ENCODE measurements at regions not wholly inside any gene's neighbourhood (a gene's known extent, or its start where the extent isn't known, plus 50 kb on each side); places are given as distances from the start of the nearest gene placed in this dataset.

- intact Hi-C loops (cut with micrococcal nuclease) = no loop called here
- TF ChIP-seq ZBTB2 (IDR thresholded peaks at IDR 0.05) = no peak
- no peak for TF ChIP-seq CREM (IDR thresholded peaks at IDR 0.05; ENCODE audit: low read depth)
- no peak for TF ChIP-seq ZNF644 (tag; IDR thresholded peaks at IDR 0.05; ENCODE audit: low read depth)
- TF ChIP-seq E2F4 (CRISPR knock-in tag; IDR thresholded peaks at IDR 0.05; ENCODE audit: low read depth) = no peak
- TF ChIP-seq SRF (CRISPR knock-in tag; IDR thresholded peaks at IDR 0.05) = no peak
- no peak for TF ChIP-seq RBFOX2 (IDR thresholded peaks at IDR 0.05; ENCODE audit: low read depth, low read length)
- no peak for TF ChIP-seq MCM5 (IDR thresholded peaks at IDR 0.05; ENCODE audit: low read depth)
- TF ChIP-seq ZNF217 (CRISPR knock-in tag; IDR thresholded peaks at IDR 0.05) = no peak
- no peak for TF ChIP-seq STAT5A (IDR thresholded peaks at IDR 0.05; ENCODE audit: borderline replicate concordance, low read length)
- no peak for TF ChIP-seq RERE (CRISPR knock-in tag; IDR thresholded peaks at IDR 0.05; ENCODE audit: borderline replicate concordance)
- no peak for TF ChIP-seq CXXC5 (CRISPR knock-in tag; IDR thresholded peaks at IDR 0.05)
- no peak for TF ChIP-seq ZBTB7A (IDR thresholded peaks at IDR 0.05; ENCODE audit: borderline replicate concordance, control insufficient read depth, low read depth, low read length)
- TF ChIP-seq RNF2 (IDR thresholded peaks at IDR 0.05) = no peak
- no peak for TF ChIP-seq TGIF2 (CRISPR knock-in tag; IDR thresholded peaks at IDR 0.05)
- CTCF ChIA-PET (ENCODE audit: low intra/inter-chr PET ratio) = no interaction called here
Measured at GRCh38 chr6:73955800-73956199, 259.8 kb downstream of the CD109 start.

More at GRCh38 chr6:73955800-73956199, 259.8 kb downstream of the CD109 start:
- no peaks in the 10 kb centered on the region for H3K4me1 ChIP-seq (replicated peaks in 1 of 2; ENCODE audit: control insufficient read depth in 2 of 2, insufficient read depth in 2 of 2, low read length in 2 of 2)
- in situ Hi-C loops (cut with MboI) = no loop called here
- BruUV-seq (replicated peaks) = no TSS peak
- POLR2A ChIA-PET = no interaction called here
- 0% methylated on average over 4 of the region's 4 CpGs for WGBS (ENCODE audit: insufficient coverage, low coverage, missing lambda C conversion rate)
- H4K20me1 ChIP-seq (replicated peaks; ENCODE audit: control insufficient read depth, insufficient read depth, low read length) = no peaks in the 10 kb centered on the region
- H3K9ac ChIP-seq (ENCODE audit: insufficient read depth in 1 of 2, low read depth in 2 of 2, low read length in 2 of 2) = no peak overlapping the region
- no peaks in the 10 kb centered on the region for H3K36me3 ChIP-seq (ENCODE audit: control insufficient read depth, insufficient read depth, low read length)
- DNase-seq (ENCODE audit: extremely low read depth in 1 of 4, low spot score in 3 of 4) (no peak), ATAC-seq (no peak), FAIRE-seq (no peak)
- no peak overlapping the region for H3K27ac ChIP-seq (ENCODE audit: extremely low read depth, low read depth, low read length)
- H2AFZ ChIP-seq (ENCODE audit: low read depth, low read length) = no peak overlapping the region
- H3K4me3 ChIP-seq = no peak overlapping the region
- no peak overlapping the region for H3K4me2 ChIP-seq (ENCODE audit: insufficient read depth, low read length)
- H3K9me1 ChIP-seq (ENCODE audit: control insufficient read depth, insufficient read depth, low read length) = no peaks in the 10 kb centered on the region
- no peaks in the 10 kb centered on the region for H3K27me3 ChIP-seq (ENCODE audit: control insufficient read depth in 2 of 2, insufficient read depth in 2 of 2, low read length in 2 of 2)
- no peaks in the 10 kb centered on the region for H3K9me3 ChIP-seq (replicated peaks; ENCODE audit: control insufficient read depth, insufficient read depth, low read depth, low read length)
- no peaks in the 10 kb centered on the region for H3K79me2 ChIP-seq (ENCODE audit: control insufficient read depth, insufficient read depth, low read length)

Measured in K562 (cell line).